ENCODE measurements at regions not wholly inside any gene's neighbourhood (a gene's known extent, or its start where the extent isn't known, plus 50 kb on each side); places are given as distances from the start of the nearest gene placed in this dataset.

DNA sequence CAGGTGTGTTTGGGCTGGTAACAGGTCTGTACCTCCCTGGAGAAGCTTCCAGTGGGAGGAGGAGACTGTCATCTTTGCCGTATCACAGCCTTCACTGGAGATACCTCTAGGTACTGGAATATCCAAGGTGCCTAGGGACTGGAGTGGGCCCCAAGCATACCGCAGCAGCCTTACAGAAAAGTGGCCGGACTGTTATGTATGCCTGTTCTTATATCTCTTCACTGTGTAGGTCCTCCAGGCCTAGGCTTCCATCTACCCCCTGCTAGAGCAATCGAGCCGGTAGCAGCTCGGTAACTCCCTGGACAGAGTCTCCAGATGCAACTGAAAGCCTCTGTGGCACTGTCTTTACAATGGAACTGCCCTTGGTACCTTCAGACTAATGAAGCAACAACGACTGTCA, 277.4 kb upstream of the GRIA3 start:
- H2AFZ ChIP-seq (ENCODE audit: low read length), result no peak overlapping the region
- no peak for TF ChIP-seq EZH2 (optimal IDR thresholded peaks at IDR 0.05; ENCODE audit: low read depth, low read length)
- TF ChIP-seq EZH2phosphoT487 (IDR thresholded peaks at IDR 0.05; ENCODE audit: low read length), result no peak
- TF ChIP-seq, protein P1, sequence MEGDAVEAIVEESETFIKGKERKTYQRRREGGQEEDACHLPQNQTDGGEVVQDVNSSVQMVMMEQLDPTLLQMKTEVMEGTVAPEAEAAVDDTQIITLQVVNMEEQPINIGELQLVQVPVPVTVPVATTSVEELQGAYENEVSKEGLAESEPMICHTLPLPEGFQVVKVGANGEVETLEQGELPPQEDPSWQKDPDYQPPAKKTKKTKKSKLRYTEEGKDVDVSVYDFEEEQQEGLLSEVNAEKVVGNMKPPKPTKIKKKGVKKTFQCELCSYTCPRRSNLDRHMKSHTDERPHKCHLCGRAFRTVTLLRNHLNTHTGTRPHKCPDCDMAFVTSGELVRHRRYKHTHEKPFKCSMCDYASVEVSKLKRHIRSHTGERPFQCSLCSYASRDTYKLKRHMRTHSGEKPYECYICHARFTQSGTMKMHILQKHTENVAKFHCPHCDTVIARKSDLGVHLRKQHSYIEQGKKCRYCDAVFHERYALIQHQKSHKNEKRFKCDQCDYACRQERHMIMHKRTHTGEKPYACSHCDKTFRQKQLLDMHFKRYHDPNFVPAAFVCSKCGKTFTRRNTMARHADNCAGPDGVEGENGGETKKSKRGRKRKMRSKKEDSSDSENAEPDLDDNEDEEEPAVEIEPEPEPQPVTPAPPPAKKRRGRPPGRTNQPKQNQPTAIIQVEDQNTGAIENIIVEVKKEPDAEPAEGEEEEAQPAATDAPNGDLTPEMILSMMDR (IDR thresholded peaks at IDR 0.05; ENCODE audit: low read length), result no peak
- no peak overlapping the region for H3K4me2 ChIP-seq (ENCODE audit: low read depth, low read length)
- no peak for DNase-seq
- H3K27me3 ChIP-seq (replicated peaks; ENCODE audit: insufficient read depth, low read length), result no peaks in the 10 kb centered on the region
- H3K36me3 ChIP-seq (replicated peaks; ENCODE audit: insufficient read depth, low read length), result no peaks in the 10 kb centered on the region
- no peaks in the 10 kb centered on the region for H4K20me1 ChIP-seq (ENCODE audit: insufficient read depth, low read length)
- no peak overlapping the region for H3K4me3 ChIP-seq (ENCODE audit: low read length)
- H3K4me1 ChIP-seq (ENCODE audit: low read length), result no peaks in the 10 kb centered on the region
- H3K79me2 ChIP-seq (ENCODE audit: low read length), result no peaks in the 10 kb centered on the region
- H3K27ac ChIP-seq (ENCODE audit: low read length), result no peak overlapping the region
- H3K9me2 ChIP-seq (replicated peaks; ENCODE audit: insufficient read depth, low read length), result no peaks in the 10 kb centered on the region
- H3K9me3 ChIP-seq (replicated peaks; ENCODE audit: insufficient read depth, low read length), result no peaks in the 10 kb centered on the region
- H3F3A ChIP-seq (ENCODE audit: insufficient read depth, low read length), result no peaks in the 10 kb centered on the region
- no peak overlapping the region for H3K9ac ChIP-seq (ENCODE audit: low read length)

DNA sequence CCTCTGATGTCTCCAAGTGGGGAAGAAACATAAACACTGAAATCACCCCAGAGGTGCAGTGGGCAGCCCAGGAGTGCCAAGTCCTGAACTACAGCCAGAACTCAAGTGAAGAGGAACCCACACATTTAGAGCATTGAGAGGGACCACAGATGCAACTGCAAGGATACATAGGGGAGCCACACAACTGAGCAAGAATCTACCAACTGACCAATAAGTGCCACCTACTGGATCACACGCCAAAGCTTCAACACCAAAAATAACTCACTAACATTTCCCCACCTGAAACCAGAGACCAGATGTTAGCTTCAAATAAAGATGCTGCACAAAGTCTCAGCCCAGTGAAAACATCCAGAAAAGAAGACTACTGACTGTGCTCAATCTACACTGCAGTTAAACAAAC, 276.7 kb upstream of the GRIA3 start:
- H3K9me2 ChIP-seq (replicated peaks; ENCODE audit: insufficient read depth, low read length), result no peaks in the 10 kb centered on the region

DNA sequence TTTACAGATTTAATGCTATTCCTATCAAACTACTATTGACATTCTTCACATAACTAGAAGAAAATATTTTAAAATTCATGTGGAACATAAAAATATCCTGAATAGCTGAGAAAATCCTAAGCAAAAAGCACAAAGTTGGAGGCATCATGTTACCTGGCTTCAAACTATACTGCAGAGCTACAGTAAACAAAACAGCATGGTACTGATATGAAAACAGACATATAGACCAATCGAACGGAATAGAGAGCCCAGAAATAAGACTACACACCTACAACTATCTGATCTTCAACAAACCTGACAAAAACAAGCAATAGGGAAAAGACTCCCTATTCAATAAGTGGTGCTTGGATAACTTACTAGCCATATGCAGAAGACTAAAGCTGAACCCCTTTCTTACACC, 273.4 kb upstream of the GRIA3 start:
- Histone ChIP-seq H2AFZ (ENCODE audit: low read length) (no peak overlapping the region), H3K27me3 (replicated peaks; ENCODE audit: insufficient read depth, low read length) (no peaks in the 10 kb centered on the region), H3K4me3 (ENCODE audit: low read length) (no peak overlapping the region), H3K27ac (ENCODE audit: low read length) (no peak overlapping the region), H3K9me3 (replicated peaks; ENCODE audit: insufficient read depth, low read length) (no peaks in the 10 kb centered on the region; the same call in 1 of the 2 replicates), H3F3A (ENCODE audit: insufficient read depth, low read length) (no peaks in the 10 kb centered on the region), H3K36me3 (replicated peaks; ENCODE audit: insufficient read depth, low read length) (no peaks in the 10 kb centered on the region; the same call in 1 of the 2 replicates), H3K4me2 (ENCODE audit: low read depth, low read length) (no peak overlapping the region), H4K20me1 (ENCODE audit: insufficient read depth, low read length) (no peaks in the 10 kb centered on the region), H3K79me2 (ENCODE audit: low read length) (no peaks in the 10 kb centered on the region), H3K4me1 (ENCODE audit: low read length) (0 out of 2 replicates have a peak, but pooled peaks cover 6% of the 10 kb centered on the region), H3K9me2 (replicated peaks; ENCODE audit: insufficient read depth, low read length) (no peaks in the 10 kb centered on the region), H3K9ac (ENCODE audit: low read length) (no peak overlapping the region)
- TF ChIP-seq EZH2 (optimal IDR thresholded peaks at IDR 0.05; ENCODE audit: low read depth, low read length), result no peak
- no peak for DNase-seq

More for the DNA sequence above, 276.7 kb upstream of the GRIA3 start:
- H3K27me3 ChIP-seq (replicated peaks; ENCODE audit: insufficient read depth, low read length), result no peaks in the 10 kb centered on the region
- H3K4me3 ChIP-seq (ENCODE audit: low read length), result no peak overlapping the region
- no peaks in the 10 kb centered on the region for H3K79me2 ChIP-seq (ENCODE audit: low read length)
- H3K4me1 ChIP-seq (ENCODE audit: low read length), result no peaks in the 10 kb centered on the region
- H3K27ac ChIP-seq (ENCODE audit: low read length), result no peak overlapping the region
- no peak overlapping the region for H2AFZ ChIP-seq (ENCODE audit: low read length)
- H3K9me3 ChIP-seq (replicated peaks; ENCODE audit: insufficient read depth, low read length), result no peaks in the 10 kb centered on the region
- TF ChIP-seq EZH2phosphoT487 (IDR thresholded peaks at IDR 0.05; ENCODE audit: low read length), result no peak
- no peak for TF ChIP-seq EZH2 (optimal IDR thresholded peaks at IDR 0.05; ENCODE audit: low read depth, low read length)
- TF ChIP-seq, protein P1 (IDR thresholded peaks at IDR 0.05; ENCODE audit: low read length), result no peak
- H3K9ac ChIP-seq (ENCODE audit: low read length), result no peak overlapping the region
- H4K20me1 ChIP-seq (ENCODE audit: insufficient read depth, low read length), result no peaks in the 10 kb centered on the region
- H3K36me3 ChIP-seq (replicated peaks; ENCODE audit: insufficient read depth, low read length), result no peaks in the 10 kb centered on the region
- H3F3A ChIP-seq (ENCODE audit: insufficient read depth, low read length), result no peaks in the 10 kb centered on the region
- no peak overlapping the region for H3K4me2 ChIP-seq (ENCODE audit: low read depth, low read length)
- peak; percentile 34 for DNase-seq

DNA sequence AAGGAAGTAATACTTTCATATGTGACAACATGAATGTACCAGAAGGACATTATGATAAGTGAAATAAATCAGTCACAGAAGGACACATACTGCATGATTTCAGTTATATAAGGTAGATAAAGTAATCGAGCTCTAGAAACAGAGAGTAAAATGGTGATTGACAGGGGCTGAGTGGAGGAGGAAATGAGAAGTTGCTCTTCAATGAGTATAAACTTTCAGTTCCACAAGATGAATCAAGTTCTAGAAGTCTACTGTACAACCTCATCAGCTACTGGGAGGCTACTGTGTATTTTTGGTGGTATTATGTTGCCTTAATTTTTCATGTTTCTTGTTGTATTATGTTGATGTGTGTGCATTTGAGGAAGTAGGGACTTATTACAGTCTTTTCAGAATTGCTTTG, 270.9 kb upstream of the GRIA3 start:
- Histone ChIP-seq H3K9ac (ENCODE audit: low read length) (no peak overlapping the region), H3K36me3 (replicated peaks; ENCODE audit: insufficient read depth, low read length) (no peaks in the 10 kb centered on the region; the same call in 1 of the 2 replicates), H4K20me1 (ENCODE audit: insufficient read depth, low read length) (no peaks in the 10 kb centered on the region), H3K4me2 (ENCODE audit: low read depth, low read length) (no peak overlapping the region), H2AFZ (ENCODE audit: low read length) (no peak overlapping the region), H3K9me3 (replicated peaks; ENCODE audit: insufficient read depth, low read length) (no peaks in the 10 kb centered on the region; the same call in 1 of the 2 replicates), H3F3A (ENCODE audit: insufficient read depth, low read length) (no peaks in the 10 kb centered on the region), H3K4me1 (ENCODE audit: low read length) (0 out of 2 replicates have a peak, but pooled peaks cover 6% of the 10 kb centered on the region), H3K27ac (ENCODE audit: low read length) (peak overlapping the region; percentile 18; the same call in 1 of the 2 replicates), H3K79me2 (ENCODE audit: low read length) (no peaks in the 10 kb centered on the region), H3K27me3 (replicated peaks; ENCODE audit: insufficient read depth, low read length) (no peaks in the 10 kb centered on the region), H3K9me2 (replicated peaks; ENCODE audit: insufficient read depth, low read length) (no peaks in the 10 kb centered on the region), H3K4me3 (ENCODE audit: low read length) (no peak overlapping the region)
- DNase-seq, result peak; percentile 60
- TF ChIP-seq, protein P1 (IDR thresholded peaks at IDR 0.05; ENCODE audit: low read length), result no peak
- TF ChIP-seq EZH2 (optimal IDR thresholded peaks at IDR 0.05; ENCODE audit: low read depth, low read length) (no peak), EZH2phosphoT487 (IDR thresholded peaks at IDR 0.05; ENCODE audit: low read length) (no peak)
